ENCODE measurements at regions not wholly inside any gene's neighbourhood (a gene's known extent, or its start where the extent isn't known, plus 50 kb on each side); places are given as distances from the start of the nearest gene placed in this dataset.
"Not testable (repeated sequence)": the region's sequence is repeated elsewhere in the genome, so short reads cannot be mapped to it uniquely, and the experiment has no call there.

GRCh38 chr16:65414284-65414984 lies 292.6 kb upstream of the CDH11 start:
- DNase-seq (ENCODE audit: low spot score) (no peak), ATAC-seq (no peak)
- intact Hi-C loops (cut with DNase I): no loop called here

GRCh38 chr16:65413861-65414260 lies 292.0 kb upstream of the CDH11 start:
- DNase-seq (ENCODE audit: low spot score): no peak
- no peak for ATAC-seq
- intact Hi-C loops (cut with DNase I): no loop called here

GRCh38 chr16:65410801-65411200 lies 288.9 kb upstream of the CDH11 start:
- DNase-seq (ENCODE audit: low spot score) (no peak), ATAC-seq (no peak)
- intact Hi-C loops (cut with DNase I): no loop called here

GRCh38 chr16:65409510-65409909 lies 287.6 kb upstream of the CDH11 start:
- ATAC-seq (no peak), DNase-seq (ENCODE audit: low spot score) (no peak)
- intact Hi-C loops (cut with DNase I): no loop called here

GRCh38 chr16:65406933-65407332 lies 285.1 kb upstream of the CDH11 start:
- intact Hi-C loops (cut with DNase I): no loop called here
- ATAC-seq (no peak), DNase-seq (ENCODE audit: low spot score) (no peak)

GRCh38 chr16:65406116-65406515 lies 284.3 kb upstream of the CDH11 start:
- DNase-seq (ENCODE audit: low spot score) (no peak), ATAC-seq (no peak)
- intact Hi-C loops (cut with DNase I): no loop called here

- intact Hi-C loops (cut with DNase I): no loop called here
- DNase-seq (ENCODE audit: low spot score) (no peak), ATAC-seq (no peak)
These were observed 272.4 kb upstream of the CDH11 start for GRCh38 chr16:65394281-65394680.

- DNase-seq (ENCODE audit: low spot score): no peak
- intact Hi-C loops (cut with DNase I): no loop called here
- ATAC-seq: no peak
These were observed 271.1 kb upstream of the CDH11 start for GRCh38 chr16:65392806-65393565.

- DNase-seq (ENCODE audit: low spot score): no peak
- intact Hi-C loops (cut with DNase I): no loop called here
- ATAC-seq: peak; percentile 75
These were observed 266.7 kb upstream of the CDH11 start for GRCh38 chr16:65388592-65388991.

GRCh38 chr16:65386672-65387071 lies 264.8 kb upstream of the CDH11 start:
- DNase-seq (ENCODE audit: low spot score) (no peak), ATAC-seq (no peak)
- intact Hi-C loops (cut with DNase I): no loop called here

GRCh38 chr16:65384441-65384840 lies 262.6 kb upstream of the CDH11 start:
- intact Hi-C loops (cut with DNase I): no loop called here
- DNase-seq (ENCODE audit: low spot score): no peak
- no peak for ATAC-seq

GRCh38 chr16:65377195-65377594 lies 255.3 kb upstream of the CDH11 start:
- intact Hi-C loops (cut with DNase I): no loop called here
- DNase-seq (ENCODE audit: low spot score) (no peak), ATAC-seq (no peak)

- intact Hi-C loops (cut with DNase I): no loop called here
- DNase-seq (ENCODE audit: low spot score): no peak
- no peak for ATAC-seq
These were observed 254.7 kb upstream of the CDH11 start for GRCh38 chr16:65376601-65377000.

- no peak for DNase-seq (ENCODE audit: low spot score)
- intact Hi-C loops (cut with DNase I): no loop called here
- no peak for ATAC-seq
These were observed 253.8 kb upstream of the CDH11 start for GRCh38 chr16:65375651-65376050.

- no peak for DNase-seq (ENCODE audit: low spot score)
- no peak for ATAC-seq
- intact Hi-C loops (cut with DNase I): no loop called here
These were observed 251.2 kb upstream of the CDH11 start for GRCh38 chr16:65373097-65373496.

GRCh38 chr16:65372171-65372570 lies 250.3 kb upstream of the CDH11 start:
- intact Hi-C loops (cut with DNase I): no loop called here
- no peak for DNase-seq (ENCODE audit: low spot score)
- ATAC-seq: no peak

- intact Hi-C loops (cut with DNase I): no loop called here
- no peak for ATAC-seq
- no peak for DNase-seq (ENCODE audit: low spot score)
These were observed 244.2 kb upstream of the CDH11 start for GRCh38 chr16:65365732-65366715.

GRCh38 chr16:65356721-65357120 lies 234.9 kb upstream of the CDH11 start:
- intact Hi-C loops (cut with DNase I); ATAC-seq; DNase-seq (ENCODE audit: low spot score): not testable (repeated sequence)

GRCh38 chr16:65355706-65356105 lies 233.8 kb upstream of the CDH11 start:
- intact Hi-C loops (cut with DNase I): no loop called here
- no peak for DNase-seq (ENCODE audit: low spot score)
- ATAC-seq: no peak

- intact Hi-C loops (cut with DNase I): no loop called here
- ATAC-seq: no peak
- no peak for DNase-seq (ENCODE audit: low spot score)
These were observed 231.3 kb upstream of the CDH11 start for GRCh38 chr16:65353183-65353582.

All from sciatic nerve (tissue), 2 donors.